NB4 (cell line): ENCODE measurements at regions not wholly inside any gene's neighbourhood (a gene's known extent, or its start where the extent isn't known, plus 50 kb on each side); places are given as distances from the start of the nearest gene placed in this dataset.

ENCODE experiments used
- MYC ChIP-seq: IDR thresholded peaks from 2 replicates; pipeline ENCODE4 v1.6.1; 2011; ENCODE audit warnings: low read depth, low read length
- POLR2A ChIP-seq: IDR thresholded peaks from 2 replicates; pipeline ENCODE4 v1.6.1; 2011; ENCODE audit warnings: mild to moderate bottlenecking; ENCODE audit not compliant: insufficient read length; ENCODE audit errors: extremely low read depth
- TF ChIP-seq, protein P1 (sequence below): IDR thresholded peaks from one replicate; pipeline ENCODE4 v1.5.1; 2012; ENCODE audit warnings: low read depth, low read length
- TF ChIP-seq, protein P2 (sequence below): IDR thresholded peaks from 2 replicates; pipeline ENCODE4 v1.6.1; 2011; ENCODE audit warnings: low read depth, low read length

DNA sequence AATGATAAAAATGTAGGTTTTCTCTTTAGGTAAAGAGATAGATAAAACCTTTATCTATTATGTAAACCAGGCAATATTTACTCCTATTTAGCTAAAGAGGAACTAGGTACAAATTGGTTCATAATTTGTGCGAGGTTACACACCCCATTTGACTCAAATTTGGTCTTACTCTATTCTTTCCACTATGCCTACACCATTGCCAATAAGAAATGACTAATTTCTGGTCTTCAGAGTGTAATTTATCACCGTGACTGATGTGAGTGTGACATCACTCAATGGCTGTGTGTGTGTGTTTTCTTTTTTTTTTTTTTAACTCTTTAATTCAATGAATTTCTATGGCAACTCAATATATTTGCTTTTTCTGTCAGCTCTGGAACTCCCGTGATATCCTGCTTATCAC, 955.8 kb downstream of the TDRD15 start:
- TF ChIP-seq, protein P1, sequence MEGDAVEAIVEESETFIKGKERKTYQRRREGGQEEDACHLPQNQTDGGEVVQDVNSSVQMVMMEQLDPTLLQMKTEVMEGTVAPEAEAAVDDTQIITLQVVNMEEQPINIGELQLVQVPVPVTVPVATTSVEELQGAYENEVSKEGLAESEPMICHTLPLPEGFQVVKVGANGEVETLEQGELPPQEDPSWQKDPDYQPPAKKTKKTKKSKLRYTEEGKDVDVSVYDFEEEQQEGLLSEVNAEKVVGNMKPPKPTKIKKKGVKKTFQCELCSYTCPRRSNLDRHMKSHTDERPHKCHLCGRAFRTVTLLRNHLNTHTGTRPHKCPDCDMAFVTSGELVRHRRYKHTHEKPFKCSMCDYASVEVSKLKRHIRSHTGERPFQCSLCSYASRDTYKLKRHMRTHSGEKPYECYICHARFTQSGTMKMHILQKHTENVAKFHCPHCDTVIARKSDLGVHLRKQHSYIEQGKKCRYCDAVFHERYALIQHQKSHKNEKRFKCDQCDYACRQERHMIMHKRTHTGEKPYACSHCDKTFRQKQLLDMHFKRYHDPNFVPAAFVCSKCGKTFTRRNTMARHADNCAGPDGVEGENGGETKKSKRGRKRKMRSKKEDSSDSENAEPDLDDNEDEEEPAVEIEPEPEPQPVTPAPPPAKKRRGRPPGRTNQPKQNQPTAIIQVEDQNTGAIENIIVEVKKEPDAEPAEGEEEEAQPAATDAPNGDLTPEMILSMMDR: no peak
- TF ChIP-seq POLR2A (no peak), MYC (no peak)
- TF ChIP-seq, protein P2, sequence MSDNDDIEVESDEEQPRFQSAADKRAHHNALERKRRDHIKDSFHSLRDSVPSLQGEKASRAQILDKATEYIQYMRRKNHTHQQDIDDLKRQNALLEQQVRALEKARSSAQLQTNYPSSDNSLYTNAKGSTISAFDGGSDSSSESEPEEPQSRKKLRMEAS: no peak
